Skeletal muscle satellite cell (primary cell): ENCODE measurements at regions not wholly inside any gene's neighbourhood (a gene's known extent, or its start where the extent isn't known, plus 50 kb on each side); places are given as distances from the start of the nearest gene placed in this dataset.

Experiments used
- H3K27me3 ChIP-seq: 2 replicates; pipeline ENCODE4 v1.7.0; 2013; ENCODE audit warnings: low read length; ENCODE audit not compliant: control insufficient read depth, insufficient read depth
- H3K36me3 ChIP-seq: 2 replicates; pipeline ENCODE4 v1.7.0; 2013; ENCODE audit warnings: mild to moderate bottlenecking, control low read depth, low read length; ENCODE audit not compliant: insufficient read depth
- H3K4me1 ChIP-seq: 2 replicates; pipeline ENCODE4 v1.7.0; 2013; ENCODE audit warnings: low read length; ENCODE audit not compliant: control insufficient read depth, insufficient read depth
- H3K4me2 ChIP-seq: 2 replicates; pipeline ENCODE4 v1.7.0; 2013; ENCODE audit warnings: mild to moderate bottlenecking, low read length
- H3K4me3 ChIP-seq: 2 replicates; pipeline ENCODE4 v1.7.0; 2013; ENCODE audit warnings: low read length
- H3K9ac ChIP-seq: 2 replicates; pipeline ENCODE4 v1.7.0; 2013; ENCODE audit warnings: mild to moderate bottlenecking, low read depth, low read length, moderate library complexity
- H3K9me3 ChIP-seq: replicated peaks from 2 replicates; pipeline ENCODE4 v1.7.0; 2013; ENCODE audit warnings: mild to moderate bottlenecking, control low read depth, low read length

- H3K9me3 ChIP-seq: no peaks in the 10 kb centered on the region
- H3K4me3 ChIP-seq: no peak overlapping the region
- H3K27me3 ChIP-seq: no peaks in the 10 kb centered on the region
- no peaks in the 10 kb centered on the region for H3K4me1 ChIP-seq
- H3K4me2 ChIP-seq: no peak overlapping the region
- no peaks in the 10 kb centered on the region for H3K36me3 ChIP-seq
- no peak overlapping the region for H3K9ac ChIP-seq
Measured at GRCh38 chr4:120636120-120636630, 286.4 kb downstream of the PRDM5 start.

DNA sequence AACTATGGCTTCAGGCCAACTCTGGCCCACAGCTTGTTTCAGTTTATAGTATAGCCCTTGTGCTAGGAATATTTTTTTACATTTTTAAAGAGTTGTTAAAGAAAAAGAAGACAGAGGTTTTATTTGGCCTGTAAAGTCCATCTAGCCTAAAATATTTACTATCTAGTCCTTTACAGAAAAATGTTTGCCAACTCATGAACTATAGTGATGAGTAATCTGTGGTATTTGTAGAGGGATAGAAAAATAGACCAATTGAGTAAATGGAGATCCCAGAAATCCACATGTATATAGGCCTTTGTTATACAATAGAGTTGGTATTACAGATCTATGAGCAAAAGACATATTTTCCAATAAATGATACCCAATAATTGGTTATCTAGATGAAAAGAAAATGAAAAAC is 288.7 kb downstream of the PRDM5 start:
- no peaks in the 10 kb centered on the region for H3K9me3 ChIP-seq
- H3K4me1 ChIP-seq: no peaks in the 10 kb centered on the region
- no peaks in the 10 kb centered on the region for H3K27me3 ChIP-seq
- H3K36me3 ChIP-seq: no peaks in the 10 kb centered on the region
- no peak overlapping the region for H3K4me2 ChIP-seq
- H3K9ac ChIP-seq: no peak overlapping the region
- H3K4me3 ChIP-seq: no peak overlapping the region

GRCh38 chr4:120630427-120630826 is 292.1 kb downstream of the PRDM5 start:
- Histone ChIP-seq H3K9me3 (no peaks in the 10 kb centered on the region), H3K36me3 (no peaks in the 10 kb centered on the region), H3K4me3 (no peak overlapping the region), H3K27me3 (no peaks in the 10 kb centered on the region), H3K4me1 (no peaks in the 10 kb centered on the region), H3K4me2 (no peak overlapping the region), H3K9ac (no peak overlapping the region)

DNA sequence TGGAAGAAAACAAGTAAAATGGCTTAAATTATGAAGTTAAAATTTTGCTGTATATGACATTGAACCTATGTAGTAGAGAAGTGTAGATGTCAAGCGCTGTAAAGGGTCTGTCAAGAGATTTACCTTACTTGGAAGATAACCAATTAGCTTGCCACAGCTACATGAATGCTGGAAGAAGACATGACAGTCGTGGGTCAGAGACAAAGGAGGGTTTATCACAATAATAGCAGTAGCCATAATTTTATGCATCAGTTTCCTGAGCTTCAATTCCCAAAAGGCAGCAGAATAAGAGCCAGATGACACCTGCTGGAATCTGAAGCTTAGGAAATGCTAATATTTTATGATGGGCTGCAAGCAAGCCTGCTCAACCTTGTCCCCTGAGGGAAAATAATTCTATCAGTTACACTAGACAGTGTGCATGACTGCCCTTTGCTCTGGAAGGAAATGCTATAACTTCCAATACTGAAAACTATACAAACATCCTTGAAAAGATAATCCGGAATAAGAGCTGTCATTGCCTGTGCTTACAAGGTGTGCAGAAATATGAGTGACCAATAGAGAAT is 292.9 kb downstream of the PRDM5 start:
- no peaks in the 10 kb centered on the region for H3K27me3 ChIP-seq
- H3K4me2 ChIP-seq: no peak overlapping the region
- no peak overlapping the region for H3K9ac ChIP-seq
- H3K9me3 ChIP-seq: no peaks in the 10 kb centered on the region
- no peaks in the 10 kb centered on the region for H3K36me3 ChIP-seq
- H3K4me3 ChIP-seq: no peak overlapping the region
- H3K4me1 ChIP-seq: no peaks in the 10 kb centered on the region

GRCh38 chr4:120622601-120623000 is 299.9 kb downstream of the PRDM5 start:
- Histone ChIP-seq H3K36me3 (no peaks in the 10 kb centered on the region), H3K27me3 (no peaks in the 10 kb centered on the region), H3K4me3 (no peak overlapping the region), H3K4me2 (no peak overlapping the region), H3K9ac (no peak overlapping the region), H3K9me3 (no peaks in the 10 kb centered on the region), H3K4me1 (no peaks in the 10 kb centered on the region)

DNA sequence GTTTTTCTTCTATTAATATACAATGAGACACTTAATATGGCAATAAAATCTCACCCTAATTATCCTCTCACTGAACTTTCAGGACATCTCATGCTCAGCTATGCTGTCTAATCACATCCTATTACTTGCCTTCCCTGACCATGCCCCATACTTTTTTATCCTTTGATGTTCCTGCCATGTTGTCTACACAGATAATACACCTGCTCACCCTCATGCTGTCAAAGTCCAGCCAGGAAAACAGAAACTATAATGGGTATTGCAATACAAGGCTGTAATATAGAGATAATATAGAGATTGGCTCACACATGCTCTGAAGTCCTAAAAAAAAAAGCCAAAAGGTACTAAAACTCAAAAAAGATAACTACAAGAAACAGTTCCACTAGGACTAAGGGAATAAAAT is 305.4 kb downstream of the PRDM5 start:
- Histone ChIP-seq H3K27me3 (no peaks in the 10 kb centered on the region), H3K4me1 (no peaks in the 10 kb centered on the region), H3K4me2 (no peak overlapping the region), H3K9ac (no peak overlapping the region), H3K9me3 (no peaks in the 10 kb centered on the region), H3K4me3 (no peak overlapping the region), H3K36me3 (no peaks in the 10 kb centered on the region)

DNA sequence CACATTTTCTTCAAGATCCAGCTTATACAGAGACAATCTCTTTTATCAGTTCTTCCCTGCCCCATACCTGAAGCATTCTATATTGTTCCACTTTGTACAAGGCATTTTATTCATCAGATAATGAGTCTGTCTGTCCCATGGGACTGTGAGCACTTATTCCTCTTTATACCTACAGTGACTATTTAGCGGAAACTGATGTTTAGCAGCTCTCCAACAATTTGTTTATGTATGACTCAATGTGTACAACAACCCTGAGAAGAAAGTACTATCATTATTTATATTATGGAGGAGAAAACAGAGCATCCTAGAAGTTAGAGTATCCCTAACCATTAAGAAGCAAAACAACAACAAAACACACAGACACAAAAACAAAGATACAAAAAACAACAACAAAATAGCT is 306.5 kb downstream of the PRDM5 start:
- H3K9ac ChIP-seq: no peak overlapping the region
- no peaks in the 10 kb centered on the region for H3K4me1 ChIP-seq
- H3K4me3 ChIP-seq: no peak overlapping the region
- H3K4me2 ChIP-seq: no peak overlapping the region
- no peaks in the 10 kb centered on the region for H3K9me3 ChIP-seq
- no peaks in the 10 kb centered on the region for H3K36me3 ChIP-seq
- no peaks in the 10 kb centered on the region for H3K27me3 ChIP-seq

- Histone ChIP-seq H3K4me1 (no peaks in the 10 kb centered on the region), H3K4me3 (no peak overlapping the region), H3K9ac (no peak overlapping the region), H3K4me2 (no peak overlapping the region), H3K36me3 (no peaks in the 10 kb centered on the region), H3K9me3 (no peaks in the 10 kb centered on the region), H3K27me3 (no peaks in the 10 kb centered on the region)
Measured at GRCh38 chr4:120613778-120614177, 308.7 kb downstream of the PRDM5 start.

DNA sequence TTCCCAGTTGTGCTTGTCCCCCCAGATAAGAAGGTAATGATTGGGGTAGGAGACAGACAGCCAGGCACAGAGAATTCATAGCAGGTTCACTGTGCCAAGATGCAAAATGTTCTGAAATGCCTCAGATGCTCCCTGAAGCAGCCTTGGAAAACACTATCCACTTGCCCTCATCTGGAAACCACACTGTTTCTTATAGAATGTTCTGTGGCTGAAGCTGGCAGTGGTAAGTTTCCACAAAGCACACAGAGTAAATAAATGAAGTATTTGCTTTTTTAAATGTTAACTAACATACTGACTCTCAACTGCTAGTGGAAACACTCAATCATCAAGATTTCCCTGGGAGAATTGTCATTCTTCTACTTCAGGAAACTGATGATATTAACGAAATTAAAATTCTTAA is 311.4 kb downstream of the PRDM5 start:
- Histone ChIP-seq H3K4me2 (no peak overlapping the region), H3K9me3 (no peaks in the 10 kb centered on the region), H3K4me1 (no peaks in the 10 kb centered on the region), H3K9ac (no peak overlapping the region), H3K36me3 (no peaks in the 10 kb centered on the region), H3K27me3 (no peaks in the 10 kb centered on the region), H3K4me3 (no peak overlapping the region)

DNA sequence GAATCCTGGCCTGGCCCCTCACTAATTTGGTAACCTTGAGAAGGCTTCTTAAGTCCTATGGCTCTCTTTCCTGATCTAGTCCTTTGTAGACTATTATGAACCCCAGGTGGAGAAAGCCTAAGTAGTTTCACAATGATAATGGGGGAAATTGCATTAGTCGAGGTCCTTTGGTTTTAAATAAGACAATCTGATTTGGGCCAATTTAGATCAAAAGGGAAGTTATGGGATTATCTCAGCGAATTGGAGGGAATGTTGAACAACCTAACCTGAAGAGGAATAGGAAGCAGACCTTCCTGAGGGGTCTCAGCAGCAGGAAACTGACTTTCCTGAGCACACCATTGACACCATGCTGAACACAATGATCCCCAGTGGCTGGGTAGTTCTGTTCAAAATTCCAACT is 331.5 kb downstream of the PRDM5 start:
- Histone ChIP-seq H3K4me1 (no peaks in the 10 kb centered on the region), H3K4me3 (no peak overlapping the region), H3K36me3 (no peaks in the 10 kb centered on the region), H3K27me3 (no peaks in the 10 kb centered on the region), H3K9me3 (no peaks in the 10 kb centered on the region), H3K9ac (no peak overlapping the region), H3K4me2 (no peak overlapping the region)

- H3K4me1 ChIP-seq: no peaks in the 10 kb centered on the region
- H3K9me3 ChIP-seq: no peaks in the 10 kb centered on the region
- H3K9ac ChIP-seq: no peak overlapping the region
- no peak overlapping the region for H3K4me3 ChIP-seq
- no peaks in the 10 kb centered on the region for H3K27me3 ChIP-seq
- H3K36me3 ChIP-seq: no peaks in the 10 kb centered on the region
- H3K4me2 ChIP-seq: no peak overlapping the region
Measured at GRCh38 chr4:120589787-120590186, 332.7 kb downstream of the PRDM5 start.

DNA sequence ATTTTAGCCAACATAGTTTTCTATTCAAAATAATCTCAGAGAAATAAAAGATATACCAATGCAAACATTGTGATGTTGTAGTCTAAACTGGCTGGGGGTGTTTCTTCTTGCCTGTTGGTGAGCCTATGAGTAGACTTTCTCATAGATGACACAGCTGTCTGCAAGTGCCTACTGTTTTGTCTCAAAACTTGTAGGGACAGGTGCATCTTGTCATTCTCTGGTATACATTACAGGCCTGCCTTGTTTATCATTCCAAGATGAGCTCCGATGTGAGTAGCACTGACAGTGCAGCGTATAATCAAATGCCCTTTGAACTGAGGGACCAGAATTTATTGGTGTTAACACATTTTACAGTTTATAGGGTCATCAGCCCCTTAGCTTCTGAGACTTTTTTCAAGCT is 353.8 kb downstream of the PRDM5 start:
- Histone ChIP-seq H3K36me3 (no peaks in the 10 kb centered on the region), H3K4me1 (no peaks in the 10 kb centered on the region), H3K9me3 (no peaks in the 10 kb centered on the region), H3K27me3 (no peaks in the 10 kb centered on the region), H3K4me2 (no peak overlapping the region), H3K9ac (no peak overlapping the region), H3K4me3 (no peak overlapping the region)
